Breast epithelium (tissue), 3 donors: ENCODE measurements at regions not wholly inside any gene's neighbourhood (a gene's known extent, or its start where the extent isn't known, plus 50 kb on each side); places are given as distances from the start of the nearest gene placed in this dataset.

Experiments
- POLR2A ChIP-seq: fragments of 450-650 bp; IDR thresholded peaks from one replicate; pipeline ENCODE4 v1.6.1; 2016; ENCODE audit warnings: antibody characterized with exemption, mild to moderate bottlenecking, moderate library complexity
- POLR2AphosphoS5 ChIP-seq, 3 donors: sonication (generic); formaldehyde crosslinking; IDR thresholded peaks; one replicate each; pipeline ENCODE4 v1.6.1; 2017; ENCODE audit warnings: antibody characterized with exemption in 3 of 3
- TF ChIP-seq, protein P1 (sequence below), 3 donors: fragments of 450-650 bp; IDR thresholded peaks; one replicate each; pipeline ENCODE4 v1.5.1; 2016 to 2017; ENCODE audit warnings: antibody characterized with exemption in 3 of 3, mild to moderate bottlenecking in 3 of 3, moderate library complexity in 3 of 3

DNA sequence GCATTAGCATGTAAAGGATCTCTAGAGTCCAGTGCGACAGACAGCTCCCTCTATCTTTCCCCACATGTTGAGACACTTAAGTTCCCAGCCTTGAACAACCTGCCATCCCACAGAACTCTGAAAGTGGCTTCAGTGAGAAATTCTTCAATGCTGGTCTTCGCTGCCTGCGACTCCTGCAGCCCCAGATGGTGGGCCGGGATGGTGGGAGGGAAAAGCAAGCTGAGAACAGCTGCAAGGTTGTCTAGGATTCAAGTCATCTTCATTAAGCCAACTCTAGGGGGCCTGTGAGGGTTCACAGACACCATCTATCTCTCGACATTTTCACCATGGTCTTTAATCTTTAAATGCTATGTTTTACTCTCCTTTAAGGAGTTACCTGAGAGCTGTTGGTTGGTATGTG lies 185.5 kb upstream of the C1orf174 start:
- TF ChIP-seq, protein P1, sequence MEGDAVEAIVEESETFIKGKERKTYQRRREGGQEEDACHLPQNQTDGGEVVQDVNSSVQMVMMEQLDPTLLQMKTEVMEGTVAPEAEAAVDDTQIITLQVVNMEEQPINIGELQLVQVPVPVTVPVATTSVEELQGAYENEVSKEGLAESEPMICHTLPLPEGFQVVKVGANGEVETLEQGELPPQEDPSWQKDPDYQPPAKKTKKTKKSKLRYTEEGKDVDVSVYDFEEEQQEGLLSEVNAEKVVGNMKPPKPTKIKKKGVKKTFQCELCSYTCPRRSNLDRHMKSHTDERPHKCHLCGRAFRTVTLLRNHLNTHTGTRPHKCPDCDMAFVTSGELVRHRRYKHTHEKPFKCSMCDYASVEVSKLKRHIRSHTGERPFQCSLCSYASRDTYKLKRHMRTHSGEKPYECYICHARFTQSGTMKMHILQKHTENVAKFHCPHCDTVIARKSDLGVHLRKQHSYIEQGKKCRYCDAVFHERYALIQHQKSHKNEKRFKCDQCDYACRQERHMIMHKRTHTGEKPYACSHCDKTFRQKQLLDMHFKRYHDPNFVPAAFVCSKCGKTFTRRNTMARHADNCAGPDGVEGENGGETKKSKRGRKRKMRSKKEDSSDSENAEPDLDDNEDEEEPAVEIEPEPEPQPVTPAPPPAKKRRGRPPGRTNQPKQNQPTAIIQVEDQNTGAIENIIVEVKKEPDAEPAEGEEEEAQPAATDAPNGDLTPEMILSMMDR (IDR thresholded peaks at IDR 0.05) = no peak
- TF ChIP-seq POLR2AphosphoS5 (IDR thresholded peaks at IDR 0.05) = no peak
- TF ChIP-seq POLR2A = no peak
